HG03575 (cell line): ENCODE measurements at regions not wholly inside any gene's neighbourhood (a gene's known extent, or its start where the extent isn't known, plus 50 kb on each side); places are given as distances from the start of the nearest gene placed in this dataset.

Source experiments
- ATAC-seq: cut with Tn5 transposase; IDR thresholded peaks from one replicate; pipeline ENCODE4 v1.9.1; 2021; ENCODE audit not compliant: unreplicated experiment, insufficient number of reproducible peaks, low FRiP score; ENCODE audit errors: extremely low read depth

GRCh38 chr18:22467760-22468553 lies 50.2 kb upstream of the CTAGE1 start:
- ATAC-seq = no peak

GRCh38 chr18:22468554-22468891 lies 50.8 kb upstream of the CTAGE1 start:
- no peak for ATAC-seq

- no peak for ATAC-seq
Observed at GRCh38 chr18:22469061-22469734, 51.5 kb upstream of the CTAGE1 start.

DNA sequence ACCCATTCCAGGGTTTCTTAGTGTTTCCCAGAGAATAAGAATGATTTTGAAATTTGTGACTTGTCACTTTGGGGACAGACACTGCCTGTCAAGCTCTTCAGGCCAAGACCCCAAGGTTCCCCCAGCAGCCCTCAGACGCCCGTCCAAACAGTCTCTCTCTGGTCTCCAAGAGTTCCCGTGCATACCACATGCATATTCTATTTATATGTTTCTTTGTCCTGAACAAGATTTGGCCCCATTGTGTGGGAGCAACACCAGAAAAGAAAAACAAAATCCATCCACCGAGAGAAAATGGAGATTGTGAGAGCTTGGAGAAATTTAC lies 52.2 kb upstream of the CTAGE1 start:
- no peak for ATAC-seq

DNA sequence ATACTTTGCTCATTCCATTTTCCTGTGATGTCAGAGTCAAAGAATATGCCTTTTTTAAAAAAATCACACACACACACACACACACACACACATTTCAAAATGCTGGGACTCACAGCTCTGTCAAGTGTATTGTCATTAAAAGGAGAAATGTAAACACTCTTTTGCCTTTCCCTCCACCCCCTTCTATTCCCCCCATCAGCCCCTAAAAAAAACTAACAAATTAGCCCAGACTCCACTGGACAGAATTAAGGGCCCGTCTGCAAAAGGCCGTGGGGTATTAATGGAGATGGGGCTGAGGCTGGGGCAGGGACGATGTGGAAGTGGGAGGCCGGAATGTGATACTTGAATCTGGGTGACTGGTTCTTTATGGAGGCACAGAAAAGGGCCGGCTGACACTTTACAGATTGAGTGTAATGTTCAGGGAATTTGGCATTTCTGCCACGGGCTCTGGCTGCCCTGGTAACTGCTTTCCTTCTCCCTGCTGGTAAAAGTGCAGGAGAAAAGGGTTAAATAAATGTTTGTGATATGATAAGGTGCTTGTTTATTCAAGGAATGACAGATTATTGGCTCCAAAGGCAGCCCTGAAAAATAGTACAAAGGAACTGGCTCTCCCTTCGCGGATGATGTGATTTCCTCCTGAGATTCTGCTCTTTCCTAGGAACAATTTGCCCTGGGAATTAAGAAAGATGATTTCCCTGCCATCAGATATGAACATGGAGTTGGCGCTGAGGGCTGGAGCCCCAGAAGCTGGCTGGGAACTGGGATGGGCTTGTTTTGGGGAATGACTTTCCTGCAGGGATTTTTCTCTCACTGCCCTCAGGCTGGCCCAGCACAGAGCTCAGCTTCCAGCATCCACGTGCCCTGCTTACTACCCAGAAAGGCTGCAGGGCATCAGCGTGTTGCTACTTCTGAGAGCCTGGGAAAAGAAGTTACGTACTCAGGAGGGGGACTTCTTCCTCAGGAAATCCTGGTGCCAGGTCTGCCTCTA lies 52.8 kb upstream of the CTAGE1 start:
- no peak for ATAC-seq

DNA sequence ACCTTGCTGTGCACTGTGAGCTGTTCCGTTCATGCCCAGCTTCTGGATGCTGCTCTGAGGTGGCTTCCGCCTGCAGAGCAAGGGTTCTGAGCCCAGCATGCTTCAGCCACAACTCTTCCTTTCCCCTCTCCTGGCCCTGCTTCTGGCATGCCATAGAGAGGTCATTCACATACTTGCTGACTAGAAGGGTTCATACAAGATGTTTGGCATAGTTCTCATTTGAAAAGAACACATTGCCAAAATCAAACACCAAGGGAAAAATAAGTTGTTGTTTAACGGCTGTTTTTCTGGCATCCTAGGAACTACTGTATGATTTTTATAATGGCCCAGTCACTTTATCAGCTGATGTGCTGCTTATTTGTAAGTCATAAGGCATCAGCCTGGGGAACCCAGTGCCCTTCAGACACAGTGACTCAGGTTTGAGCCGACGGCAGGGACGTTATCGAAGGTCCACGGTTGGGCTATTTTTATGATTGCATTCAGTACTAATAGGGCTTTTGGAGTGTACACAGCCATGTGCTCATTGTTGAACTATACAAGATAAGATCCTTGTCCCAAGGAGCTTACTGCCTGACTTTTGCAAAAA lies 53.9 kb upstream of the CTAGE1 start:
- ATAC-seq = no peak

DNA sequence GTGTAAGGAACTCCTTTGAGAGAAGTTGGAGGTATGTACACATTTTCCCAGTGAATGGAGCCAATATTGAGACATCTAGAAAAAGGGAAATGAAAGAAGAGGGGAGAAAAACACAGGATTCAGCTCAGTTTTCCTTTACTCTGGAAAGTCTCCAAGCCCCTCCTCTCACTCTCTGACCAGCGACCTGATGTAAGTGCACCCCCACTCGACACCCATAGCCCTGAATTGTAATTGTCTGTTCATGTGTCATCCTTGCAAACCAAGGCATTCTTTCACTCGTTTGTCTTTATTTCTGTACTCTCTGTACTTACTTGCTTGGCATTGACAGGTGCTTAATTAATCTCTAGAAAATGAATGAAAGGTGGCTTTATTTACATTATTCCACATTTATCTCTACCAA lies 55.7 kb upstream of the CTAGE1 start:
- ATAC-seq = no peak

DNA sequence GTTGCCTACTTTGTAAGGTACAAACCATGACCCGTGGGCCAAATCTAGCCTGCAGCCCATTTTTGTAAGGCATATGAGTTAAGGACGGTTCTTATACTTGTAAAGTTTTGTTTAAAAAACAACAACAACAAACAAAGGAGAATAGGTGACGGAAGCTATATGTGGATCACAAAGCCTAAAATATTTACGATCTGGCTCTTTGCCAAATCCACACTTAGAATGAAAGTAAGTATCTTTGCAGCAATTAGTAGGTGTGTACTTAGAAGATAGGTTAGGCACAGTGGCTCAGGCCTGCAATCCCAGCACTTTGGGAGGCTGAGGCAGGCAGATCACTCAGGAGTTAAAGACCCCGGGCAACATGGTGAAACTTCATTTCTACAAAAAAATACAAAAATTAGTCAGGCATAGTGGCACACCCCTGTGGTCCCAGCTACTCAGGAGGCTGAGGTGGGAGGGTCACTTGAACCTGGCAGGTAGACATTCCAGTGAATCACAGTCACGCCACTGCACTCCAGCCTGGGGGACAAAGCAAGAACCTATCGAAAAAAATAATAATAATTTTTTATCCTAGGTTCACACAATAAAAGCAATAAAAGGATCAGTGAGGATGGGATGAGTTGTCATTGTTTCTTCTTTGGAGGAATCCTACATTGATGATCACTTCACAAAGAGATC lies 57.8 kb upstream of the CTAGE1 start:
- no peak for ATAC-seq

- ATAC-seq = no peak
Observed at GRCh38 chr18:22477222-22477621, 59.5 kb upstream of the CTAGE1 start.

DNA sequence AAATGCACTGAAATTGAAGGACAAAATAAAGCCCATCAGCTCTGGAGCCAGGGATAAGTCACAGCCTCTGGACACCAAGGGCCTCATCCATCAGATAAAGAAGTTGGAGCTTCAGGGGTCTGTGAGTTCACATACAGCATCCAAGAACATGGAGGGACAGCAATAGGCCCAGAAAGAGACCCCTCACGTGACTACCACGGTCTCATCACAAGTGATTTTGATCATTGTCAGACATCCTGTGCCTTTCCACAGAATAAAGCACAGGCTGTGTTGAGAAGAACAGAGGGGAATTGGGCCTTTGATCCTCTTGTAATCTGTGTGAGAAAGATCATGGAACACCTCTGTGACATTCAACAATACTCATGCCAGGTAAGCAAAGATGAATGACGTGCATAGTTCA lies 65.2 kb upstream of the CTAGE1 start:
- ATAC-seq = no peak

DNA sequence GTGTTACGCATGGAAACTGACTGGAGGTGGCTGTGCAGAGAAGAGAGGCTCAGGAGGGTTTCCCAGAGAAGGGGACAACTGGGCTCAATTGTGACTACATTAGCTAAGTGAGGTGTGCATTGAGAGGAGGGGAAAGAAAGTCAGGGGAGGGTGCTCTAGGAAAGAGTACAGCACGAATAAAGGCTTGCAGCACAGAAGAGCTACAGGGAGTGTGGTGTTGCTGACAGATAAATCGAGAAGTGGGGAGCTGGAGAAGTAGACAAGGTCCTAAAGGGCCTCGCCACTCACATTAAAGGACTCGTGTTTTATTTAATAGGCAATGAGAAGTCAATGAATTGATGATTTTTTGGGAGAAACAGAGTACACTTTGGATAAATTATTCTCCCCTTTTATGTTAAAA lies 65.7 kb upstream of the CTAGE1 start:
- no peak for ATAC-seq

DNA sequence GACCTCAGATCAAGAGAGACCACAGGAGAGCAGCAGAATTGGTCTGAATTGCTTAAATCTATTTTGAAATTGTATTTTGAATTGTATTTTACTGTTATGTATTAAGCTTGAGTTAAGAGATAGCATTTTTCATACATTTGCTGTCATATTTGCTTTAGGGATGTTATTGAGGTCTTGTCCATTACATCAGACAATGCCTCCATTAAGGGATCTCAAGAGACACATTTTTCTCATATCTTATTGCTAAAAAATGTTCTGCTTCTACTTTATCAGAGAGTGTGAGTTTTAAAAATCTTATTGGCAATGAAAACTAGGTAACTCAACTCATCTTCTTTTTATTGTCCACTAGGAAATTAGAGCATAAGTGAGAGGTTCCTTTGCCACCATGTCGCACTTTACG lies 66.8 kb upstream of the CTAGE1 start:
- ATAC-seq = no peak

GRCh38 chr18:22485808-22486244 lies 68.1 kb upstream of the CTAGE1 start:
- no peak for ATAC-seq

DNA sequence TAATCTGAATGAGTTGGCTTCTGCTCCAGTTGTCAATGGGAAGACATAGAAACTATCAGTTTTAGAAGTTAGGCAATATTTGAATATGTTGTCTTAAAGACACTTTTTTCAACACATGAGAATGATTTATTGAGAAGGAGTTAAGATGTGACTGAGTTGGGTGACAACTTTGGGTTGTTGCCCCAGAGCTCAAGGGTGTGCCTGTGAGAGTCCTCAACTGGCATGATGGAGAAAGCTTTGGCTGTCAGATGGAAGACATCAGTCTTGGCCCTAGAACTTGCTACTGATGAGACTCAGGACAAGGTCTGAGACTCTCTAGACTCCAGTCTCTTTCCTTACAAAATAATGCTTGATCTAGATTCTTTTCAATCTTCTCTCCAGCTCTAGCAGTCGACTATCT lies 69.0 kb upstream of the CTAGE1 start:
- no peak for ATAC-seq

DNA sequence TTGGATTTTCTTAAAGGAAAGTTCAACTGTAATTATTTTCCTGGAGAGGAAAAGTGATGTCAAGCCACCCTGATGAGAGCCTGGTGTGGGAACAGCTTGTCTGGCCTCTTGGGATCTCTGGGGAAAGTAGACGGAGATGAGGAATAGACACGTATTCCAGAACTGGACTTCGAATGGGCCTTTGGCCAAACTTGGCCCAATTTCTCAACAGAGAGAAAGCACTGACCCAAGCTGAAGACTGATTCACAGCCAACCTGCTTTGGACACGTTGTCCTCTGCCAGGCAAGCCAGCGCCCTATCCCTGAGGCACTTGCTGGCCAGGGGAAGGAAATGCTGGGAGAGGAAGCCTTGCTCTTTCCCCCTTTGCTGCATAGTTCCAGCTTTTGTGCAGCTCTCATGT lies 70.8 kb upstream of the CTAGE1 start:
- ATAC-seq = no peak

GRCh38 chr18:22489704-22490103 lies 72.0 kb upstream of the CTAGE1 start:
- no peak for ATAC-seq

DNA sequence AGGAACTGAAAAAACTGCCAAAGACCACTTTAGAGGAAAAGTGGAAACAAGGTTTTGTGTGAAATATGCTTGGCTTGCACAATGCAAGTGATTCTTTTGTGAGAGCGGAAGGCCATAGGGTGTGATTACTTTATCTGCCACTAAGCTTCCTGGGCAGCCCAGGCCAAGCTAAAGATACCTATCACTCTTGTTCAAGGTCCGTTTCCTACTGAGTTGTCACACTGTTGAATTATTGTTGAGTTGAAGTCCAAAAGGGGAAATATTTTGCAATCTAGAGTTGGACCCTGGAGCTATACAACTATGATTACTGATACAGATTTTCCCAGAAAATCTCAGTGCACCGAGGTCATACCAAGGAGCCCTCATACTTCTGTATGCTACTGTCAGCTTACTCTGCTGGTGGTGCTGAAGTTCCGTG lies 72.7 kb upstream of the CTAGE1 start:
- no peak for ATAC-seq

DNA sequence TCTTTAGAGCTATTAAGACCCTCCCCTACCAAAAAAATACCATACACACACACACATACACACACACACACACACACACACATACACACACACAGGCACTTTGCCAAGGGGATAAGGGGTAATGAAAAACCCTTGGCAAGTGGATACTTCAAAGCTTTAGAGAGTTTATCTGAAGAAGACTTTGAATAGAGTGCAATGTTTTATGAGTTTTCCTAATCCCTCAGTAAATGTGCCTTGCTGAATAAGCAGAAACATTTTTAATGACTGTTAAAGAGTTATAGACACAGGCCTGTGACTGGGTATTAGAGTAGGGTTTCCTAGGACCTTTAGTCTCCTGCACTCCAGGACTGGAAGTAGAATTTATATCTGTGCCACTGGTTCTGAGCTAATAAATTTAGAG lies 75.5 kb upstream of the CTAGE1 start:
- no peak for ATAC-seq

DNA sequence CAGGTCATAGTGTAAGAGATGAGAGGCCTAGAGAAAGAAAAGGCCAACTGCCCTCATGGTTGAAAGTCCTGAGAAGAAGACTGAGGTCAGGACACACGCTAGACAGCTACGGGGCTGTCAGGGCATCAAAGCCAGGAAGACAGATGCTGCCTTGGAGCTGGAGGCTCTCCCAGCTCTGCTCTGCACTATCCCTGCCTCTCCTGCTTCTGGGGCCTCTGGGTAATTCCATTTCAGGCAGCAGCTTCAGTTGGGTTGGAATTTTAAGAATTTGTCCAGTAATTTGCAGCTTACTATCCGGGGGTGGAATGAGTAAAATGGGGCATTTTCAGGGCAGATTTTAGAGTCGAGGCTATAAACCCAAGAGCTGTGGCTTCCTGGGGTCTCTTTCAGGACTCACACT lies 76.2 kb upstream of the CTAGE1 start:
- no peak for ATAC-seq
